Sigmoid colon (tissue), 6 donors: ENCODE measurements at regions not wholly inside any gene's neighbourhood (a gene's known extent, or its start where the extent isn't known, plus 50 kb on each side); places are given as distances from the start of the nearest gene placed in this dataset.

Experiments used
- DNase-seq: peaks from one replicate; pipeline ENCODE4 v3.0.0-alpha.2; 2019
- H3K27ac ChIP-seq, 4 donors: fragments of 200-600 bp; sonication (generic); one replicate each; pipeline ENCODE4 v1.5.1; 2016 to 2019; ENCODE audit warnings: mild to moderate bottlenecking in 1 of 4
- H3K27me3 ChIP-seq, 3 donors: fragments of 200-600 bp; sonication (generic); one replicate each; pipeline ENCODE4 v1.5.1; 2019; ENCODE audit warnings: mild to moderate bottlenecking in 1 of 3
- H3K36me3 ChIP-seq, 4 donors: fragments of 200-600 bp; sonication (generic); one replicate each; pipeline ENCODE4 v1.5.1; 2016 to 2019
- H3K4me1 ChIP-seq, 4 donors: fragments of 200-600 bp; sonication (generic); one replicate each; pipeline ENCODE4 v1.5.1; 2017 to 2019
- H3K4me3 ChIP-seq, 4 donors: fragments of 200-600 bp; sonication (generic); one replicate each; pipeline ENCODE4 v1.5.1; 2017 to 2019; ENCODE audit warnings: mild to moderate bottlenecking in 2 of 4, moderate library complexity in 1 of 4
- H3K9me3 ChIP-seq, 4 donors: fragments of 200-600 bp in 3 of 4; sonication (generic) in 3 of 4; one replicate each; pipeline versions ENCODE4 v1.5.1 to v1.6.1; 2013 to 2019
- CTCF ChIP-seq, 4 experiments: fragments of 450-650 bp in 3 of 4; fragments of 200-600 bp in 1 of 4; IDR thresholded peaks; one replicate each; pipeline ENCODE4 v1.5.1; 2016 to 2019; ENCODE audit warnings: antibody characterized with exemption in 4 of 4, mild to moderate bottlenecking in 3 of 4, moderate library complexity in 2 of 4
- EP300 ChIP-seq, 4 donors: sonication (generic); formaldehyde crosslinking; IDR thresholded peaks; one replicate each; pipeline ENCODE4 v1.6.1; 2017; ENCODE audit warnings: antibody characterized with exemption in 4 of 4
- POLR2A ChIP-seq, 2 donors: fragments of 450-650 bp; IDR thresholded peaks; one replicate each; pipeline ENCODE4 v1.6.1; 2016; ENCODE audit warnings: antibody characterized with exemption in 2 of 2, mild to moderate bottlenecking in 2 of 2, moderate library complexity in 2 of 2
- POLR2AphosphoS5 ChIP-seq, 4 donors: sonication (generic); formaldehyde crosslinking; IDR thresholded peaks; one replicate each; pipeline ENCODE4 v1.6.1; 2017; ENCODE audit warnings: antibody characterized with exemption in 4 of 4
- WGBS, 2 donors: extraction: QIAGEN DNeasy Blood & Tissue Kit; methylation state at CpG; one replicate each; pipeline ENCODE4 v1.1.7; 2013; 5-methylcytosine and 5-hydroxymethylcytosine counted together
- intact Hi-C: fragments of 100-400 bp; cut with DNase I; formaldehyde crosslinking; loops from one replicate; pipeline ENCODE4 v1.15.1; 2023
- donor health status: healthy with polysubstance abuse.
- donor health status: healthy.

- Histone ChIP-seq H3K36me3 (no peaks in the 10 kb centered on the region), H3K4me1 (no peaks in the 10 kb centered on the region), H3K27ac (no peak overlapping the region), H3K4me3 (no peak overlapping the region), H3K27me3 (no peaks in the 10 kb centered on the region), H3K9me3 (peaks cover 0 to 2% (median 0%) of the 10 kb centered on the region in 4 donors)
- intact Hi-C loops: no loop called here
- 83 to 86% methylated on average over 3 of the region's 3 CpGs for WGBS, 2 donors
- TF ChIP-seq POLR2A (IDR thresholded peaks at IDR 0.05) (no peak), POLR2AphosphoS5 (IDR thresholded peaks at IDR 0.05) (no peak), EP300 (IDR thresholded peaks at IDR 0.05) (no peak), CTCF (IDR thresholded peaks at IDR 0.05) (no peak)
- DNase-seq: no peak
Measured at GRCh38 chr1:22287273-22287672, 144.4 kb upstream of the WNT4 start.

- 70 to 78% methylated on average over 15 of the region's 15 CpGs for WGBS, 2 donors
- H3K4me3 ChIP-seq: no peak overlapping the region
- no peaks in the 10 kb centered on the region for H3K36me3 ChIP-seq
- peaks cover 0 to 2% (median 0%) of the 10 kb centered on the region in 4 donors for H3K9me3 ChIP-seq
- H3K27me3 ChIP-seq: peaks cover 0 to 2% (median 0%) of the 10 kb centered on the region in 3 donors
- no peak overlapping the region for H3K27ac ChIP-seq
- intact Hi-C loops: no loop called here
- no peaks in the 10 kb centered on the region for H3K4me1 ChIP-seq
- TF ChIP-seq POLR2AphosphoS5 (IDR thresholded peaks at IDR 0.05) (no peak), CTCF (IDR thresholded peaks at IDR 0.05) (no peak), POLR2A (IDR thresholded peaks at IDR 0.05) (no peak), EP300 (IDR thresholded peaks at IDR 0.05) (no peak)
- DNase-seq: no peak
Measured at GRCh38 chr1:22287946-22288520, 145.1 kb upstream of the WNT4 start.

DNA sequence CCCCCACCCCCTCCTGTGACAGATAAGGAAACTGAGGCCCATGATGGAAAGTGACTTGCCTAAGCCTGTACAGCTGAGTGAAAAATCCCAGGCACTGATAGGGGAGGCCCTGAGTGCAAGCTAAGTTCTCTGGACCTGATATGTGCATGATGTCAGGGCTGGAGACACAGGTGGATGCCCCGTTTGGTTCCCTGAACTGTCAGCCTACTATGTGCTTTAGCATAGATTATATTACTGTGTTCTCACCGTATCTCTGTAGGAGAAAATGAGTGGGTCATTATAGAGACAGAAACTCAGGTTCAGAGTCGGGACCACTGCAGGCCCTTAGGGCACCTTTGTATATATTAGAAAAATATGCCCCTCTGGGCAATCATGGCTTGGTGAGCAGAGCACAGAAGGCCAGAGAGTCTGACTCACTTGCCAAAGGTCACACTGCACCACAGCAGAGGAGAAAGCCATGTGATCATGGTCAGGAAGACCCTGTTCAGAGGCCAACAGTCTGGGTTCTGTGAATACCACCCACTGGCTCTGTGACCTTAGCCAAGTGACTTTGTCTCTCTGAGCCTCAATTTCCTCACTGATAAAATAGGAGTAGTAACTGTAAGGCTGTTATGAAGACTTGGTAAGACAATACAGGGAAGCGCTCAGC is 145.8 kb upstream of the WNT4 start:
- Histone ChIP-seq H3K4me3 (no peak overlapping the region), H3K4me1 (no peaks in the 10 kb centered on the region), H3K36me3 (no peaks in the 10 kb centered on the region), H3K27ac (no peak overlapping the region), H3K27me3 (peaks cover 0 to 9% (median 0%) of the 10 kb centered on the region in 3 donors), H3K9me3 (peaks cover 0 to 2% (median 0%) of the 10 kb centered on the region in 4 donors)
- intact Hi-C loops: no loop called here
- no peak for TF ChIP-seq EP300 (IDR thresholded peaks at IDR 0.05)
- no peak for TF ChIP-seq POLR2A (IDR thresholded peaks at IDR 0.05)
- no peak for TF ChIP-seq POLR2AphosphoS5 (IDR thresholded peaks at IDR 0.05)
- TF ChIP-seq CTCF (IDR thresholded peaks at IDR 0.05): no peak
- DNase-seq: no peak
- 80 to 86% methylated on average over 4 of the region's 4 CpGs for WGBS, 2 donors

- DNase-seq: no peak
- 79 to 82% methylated on average over 11 of the region's 11 CpGs for whole genome bisulfite sequencing, 2 donors
- TF ChIP-seq POLR2A (IDR thresholded peaks at IDR 0.05) (no peak), EP300 (IDR thresholded peaks at IDR 0.05) (no peak), CTCF (IDR thresholded peaks at IDR 0.05) (no peak), POLR2AphosphoS5 (IDR thresholded peaks at IDR 0.05) (no peak)
- intact Hi-C loops: no loop called here
- Histone ChIP-seq H3K36me3 (no peaks in the 10 kb centered on the region), H3K4me1 (no peaks in the 10 kb centered on the region), H3K27ac (no peak overlapping the region), H3K9me3 (peaks cover 0 to 2% (median 0%) of the 10 kb centered on the region in 4 donors), H3K4me3 (no peak overlapping the region), H3K27me3 (peaks cover 0 to 12% (median 0%) of the 10 kb centered on the region in 3 donors)
Measured at GRCh38 chr1:22289307-22289995, 146.6 kb upstream of the WNT4 start.
